ENCODE measurements at regions not wholly inside any gene's neighbourhood (a gene's known extent, or its start where the extent isn't known, plus 50 kb on each side); places are given as distances from the start of the nearest gene placed in this dataset.
"Not testable (repeated sequence)": the region's sequence is repeated elsewhere in the genome, so short reads cannot be mapped to it uniquely, and the experiment has no call there.

DNA sequence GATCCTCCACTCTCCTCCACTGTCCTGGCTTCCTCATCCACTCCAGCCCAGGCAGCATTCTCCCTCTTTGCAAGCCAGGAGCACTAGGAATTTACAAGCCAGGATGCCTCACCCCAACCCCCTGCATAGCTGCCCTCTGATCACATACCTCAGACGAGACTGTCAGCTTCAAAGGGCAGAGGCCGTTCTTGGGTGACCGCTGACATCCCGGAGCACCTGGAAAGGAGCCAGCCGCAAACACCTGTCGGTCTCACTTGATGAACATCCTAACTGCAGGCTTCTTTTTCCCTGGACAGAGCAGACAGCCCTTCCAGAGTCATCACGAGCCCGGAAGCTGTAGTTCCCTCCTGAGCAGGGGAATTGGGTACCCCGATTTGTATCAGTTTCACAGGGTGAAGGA lies 451.3 kb upstream of the B3GAT1 start:
- no peak for DNase-seq

DNA sequence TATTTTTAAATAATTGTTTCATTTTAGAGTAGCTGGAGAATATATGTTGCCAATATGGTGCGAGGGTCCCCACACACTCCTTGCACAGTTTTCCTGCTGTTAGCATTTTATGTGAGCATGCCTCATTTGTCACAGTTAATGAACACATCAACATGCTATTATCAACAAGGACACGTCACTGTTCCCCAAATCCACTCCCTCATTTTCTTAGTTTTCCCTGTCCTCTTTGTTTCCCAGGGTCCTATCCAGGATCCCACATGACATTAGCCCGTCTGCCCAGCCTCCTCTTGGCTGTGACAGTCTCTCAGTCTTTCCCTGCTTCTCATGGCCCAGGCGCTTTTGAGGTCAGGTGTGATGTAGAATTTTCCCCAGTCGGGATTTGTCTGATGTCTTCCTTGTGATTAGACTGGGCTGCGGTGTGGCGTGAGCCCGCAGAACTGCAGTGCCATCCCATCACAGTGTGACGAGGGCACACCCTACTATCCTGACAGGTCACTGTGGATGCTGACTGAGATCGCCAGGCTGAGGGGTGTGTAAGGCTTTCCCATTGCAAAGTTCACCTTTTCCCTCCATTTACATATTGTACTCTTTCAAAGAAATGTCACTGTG lies 450.6 kb upstream of the B3GAT1 start:
- DNase-seq, result no peak

DNA sequence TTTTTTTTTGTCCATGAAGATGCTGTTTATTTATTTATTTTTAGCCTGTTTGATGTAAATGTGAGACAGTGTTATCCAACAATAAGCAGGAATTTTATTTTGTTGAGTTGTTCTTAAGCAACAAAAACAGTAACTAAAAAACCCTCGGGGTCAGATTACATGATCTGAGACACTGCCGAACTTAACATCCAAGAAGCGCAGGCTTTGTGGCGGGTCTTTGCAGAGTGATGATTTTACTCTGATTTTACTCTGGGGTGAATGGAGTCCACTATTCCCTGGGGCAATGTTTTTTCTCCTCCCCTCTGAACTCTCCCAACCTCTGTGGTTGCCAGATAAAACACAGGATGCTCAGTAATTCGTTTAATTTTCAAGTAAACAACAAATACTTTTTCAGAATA lies 450.1 kb upstream of the B3GAT1 start:
- no peak for DNase-seq

DNA sequence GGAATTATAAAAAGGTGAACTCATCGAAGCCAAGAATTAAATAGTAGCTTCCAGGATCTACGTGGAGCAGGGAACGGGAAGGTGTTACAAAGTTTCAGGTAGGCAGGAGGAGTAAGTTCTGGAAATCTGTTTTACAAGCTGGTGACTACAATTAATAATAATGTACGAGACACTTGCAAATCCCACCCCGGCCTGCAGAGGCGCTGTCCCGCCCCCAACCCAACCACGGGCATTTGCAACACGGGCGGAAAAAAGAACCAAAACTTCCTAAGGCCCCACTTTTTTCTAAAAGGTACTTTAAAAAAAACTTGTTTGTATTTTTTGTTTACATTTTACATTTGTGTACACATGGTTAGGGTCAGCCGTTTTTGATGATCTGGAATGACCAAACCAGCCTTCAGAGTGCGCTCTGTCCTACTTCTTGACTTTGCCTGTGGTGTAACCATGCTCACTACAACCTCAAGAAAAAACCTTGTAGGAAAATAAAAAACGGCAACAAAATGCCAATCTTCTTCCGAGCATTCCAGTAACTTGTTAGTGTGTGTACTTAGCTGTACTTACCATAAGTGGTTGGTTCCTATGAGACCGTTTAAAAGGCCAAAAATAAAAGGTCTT lies 449.6 kb upstream of the B3GAT1 start:
- no peak for DNase-seq

DNA sequence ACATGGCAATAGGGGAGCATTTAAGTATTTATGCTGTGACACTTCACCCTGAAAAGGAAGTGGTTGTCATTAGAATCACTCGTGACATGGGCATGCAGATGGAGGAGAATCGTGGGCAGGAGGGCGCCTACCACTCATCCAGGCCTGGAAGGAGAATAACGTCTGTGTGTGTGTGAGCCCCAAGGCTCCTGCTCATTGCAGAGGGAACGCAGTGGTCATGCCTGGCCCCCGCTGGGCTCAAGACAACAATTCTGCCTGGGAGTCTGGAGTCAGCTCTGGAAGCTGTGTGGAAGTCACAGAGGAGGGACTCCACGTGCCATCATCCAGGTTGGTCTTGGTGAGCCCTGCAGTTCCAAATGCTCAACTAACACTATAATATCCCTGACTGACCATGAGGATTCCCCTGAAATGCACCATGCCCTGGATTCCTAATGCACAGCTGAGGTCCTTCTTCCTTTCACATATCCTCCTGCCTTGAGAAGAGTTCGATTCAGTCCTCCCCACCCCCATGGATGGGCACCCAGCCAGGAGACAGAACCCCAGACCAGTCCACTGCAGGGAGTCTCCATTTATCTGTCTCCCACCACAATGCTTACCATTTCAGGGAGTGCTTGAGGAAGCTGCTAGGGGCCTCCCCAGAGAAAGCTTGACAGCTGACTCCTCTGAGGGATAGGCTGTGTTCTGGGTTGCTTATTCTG lies 446.9 kb upstream of the B3GAT1 start:
- DNase-seq, result no peak

DNA sequence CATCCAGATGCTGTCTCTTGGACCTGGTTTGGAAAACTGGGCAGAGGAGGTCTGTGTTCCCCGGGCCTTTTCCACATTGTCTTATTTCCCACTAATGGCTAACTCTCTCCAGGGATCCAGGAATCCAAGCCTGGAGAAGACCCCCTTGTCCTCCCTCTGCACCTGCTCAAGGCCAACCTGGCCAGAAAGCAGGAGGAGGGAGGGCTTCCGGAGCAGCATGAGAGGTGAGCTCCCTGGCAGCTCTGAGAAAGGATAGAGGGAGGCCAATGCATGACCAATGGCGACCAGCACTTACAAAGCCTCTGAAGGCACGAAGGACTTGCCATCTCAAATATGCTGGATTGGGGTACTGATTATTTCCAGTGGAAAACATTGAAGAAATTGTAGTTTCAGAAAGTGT lies 445.0 kb upstream of the B3GAT1 start:
- DNase-seq, result no peak

DNA sequence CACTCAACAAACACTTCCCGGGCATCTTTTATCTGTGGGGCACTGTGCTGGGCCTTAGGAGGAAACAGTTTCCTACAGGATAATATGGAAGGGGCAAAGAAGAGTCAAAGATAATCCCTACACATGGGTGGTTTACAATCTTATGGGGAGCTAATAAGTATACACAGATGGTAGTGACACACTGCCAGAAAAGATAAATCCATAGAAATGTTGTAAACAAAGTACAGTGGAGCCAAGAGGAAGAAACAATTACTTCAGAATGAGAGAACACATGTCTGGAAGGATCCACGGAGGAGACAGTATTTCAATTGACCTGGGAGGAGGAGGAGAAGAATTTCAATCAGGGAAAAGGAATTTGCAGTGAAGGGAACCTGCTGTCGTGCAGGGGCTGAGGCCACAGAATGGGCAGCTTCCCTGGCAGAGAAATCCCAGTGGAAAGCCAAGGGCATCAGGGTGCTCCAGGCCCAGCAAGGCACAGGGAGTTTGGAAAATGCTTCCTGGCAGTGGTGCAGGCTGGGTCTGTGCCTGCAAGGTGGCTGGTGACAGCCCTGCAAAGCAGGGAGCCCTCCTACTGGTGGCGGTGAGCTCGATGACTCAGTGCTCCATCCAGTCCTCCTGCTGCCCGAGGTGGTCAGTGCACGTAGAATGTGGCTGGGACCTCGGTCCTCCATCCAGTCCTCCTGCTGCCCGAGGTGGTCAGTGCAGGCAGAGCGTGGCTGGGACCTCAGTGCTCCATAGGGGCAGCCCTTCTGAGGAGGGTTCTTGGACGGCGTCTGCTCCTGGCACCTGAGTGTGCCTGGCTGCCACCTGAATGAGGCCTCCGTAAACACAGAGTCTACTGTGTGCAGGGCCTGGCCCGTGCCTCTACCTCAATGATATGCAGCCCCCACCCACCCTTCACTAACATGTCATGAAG lies 444.3 kb upstream of the B3GAT1 start:
- DNase-seq, result no peak

DNA sequence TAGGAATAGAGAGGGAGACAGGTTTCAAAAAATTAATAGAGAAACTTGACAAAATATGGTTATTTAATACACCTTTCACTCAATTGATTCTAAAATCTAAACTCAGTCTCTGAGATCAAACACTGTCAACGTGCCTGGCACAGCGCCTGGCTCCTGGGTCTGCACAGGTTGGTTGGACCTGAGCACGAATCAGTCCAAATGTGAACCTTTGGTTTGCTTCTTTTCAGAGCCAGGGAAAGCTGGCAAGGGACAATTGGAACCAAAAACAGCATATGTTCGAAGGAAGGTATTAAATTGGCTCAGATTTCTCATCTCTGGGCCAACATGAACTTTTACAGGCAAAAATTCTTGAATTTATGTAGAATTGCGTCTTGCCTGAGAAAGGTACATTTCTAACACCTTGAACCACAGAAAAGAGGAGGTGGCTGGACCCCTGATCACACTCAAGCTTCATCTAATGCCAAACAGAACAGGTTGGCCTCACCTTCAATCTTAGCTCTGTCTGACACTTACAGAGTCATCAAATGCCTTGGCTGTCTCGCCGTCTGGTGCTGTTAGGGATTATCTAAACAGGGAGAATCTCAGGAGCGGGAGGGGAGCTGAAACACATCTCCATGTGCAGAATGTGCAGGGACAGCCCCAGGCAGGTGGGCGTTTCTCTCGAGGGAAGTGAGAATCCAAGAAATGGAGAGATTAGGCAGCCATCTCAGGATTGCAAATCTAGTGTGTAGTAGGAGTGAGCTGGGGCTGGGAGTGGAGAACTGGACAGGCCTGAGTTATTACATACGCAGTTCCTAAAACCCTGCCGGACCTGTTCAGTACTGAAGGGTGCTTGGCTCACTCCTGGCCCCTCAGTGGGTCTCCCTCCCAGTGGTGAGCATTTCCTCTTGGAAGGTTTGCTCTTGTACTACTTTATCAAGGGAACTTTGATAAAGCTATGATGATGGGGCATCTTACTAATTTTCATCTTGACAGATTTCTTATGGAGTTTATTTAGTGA lies 442.2 kb upstream of the B3GAT1 start:
- no peak for DNase-seq

DNA sequence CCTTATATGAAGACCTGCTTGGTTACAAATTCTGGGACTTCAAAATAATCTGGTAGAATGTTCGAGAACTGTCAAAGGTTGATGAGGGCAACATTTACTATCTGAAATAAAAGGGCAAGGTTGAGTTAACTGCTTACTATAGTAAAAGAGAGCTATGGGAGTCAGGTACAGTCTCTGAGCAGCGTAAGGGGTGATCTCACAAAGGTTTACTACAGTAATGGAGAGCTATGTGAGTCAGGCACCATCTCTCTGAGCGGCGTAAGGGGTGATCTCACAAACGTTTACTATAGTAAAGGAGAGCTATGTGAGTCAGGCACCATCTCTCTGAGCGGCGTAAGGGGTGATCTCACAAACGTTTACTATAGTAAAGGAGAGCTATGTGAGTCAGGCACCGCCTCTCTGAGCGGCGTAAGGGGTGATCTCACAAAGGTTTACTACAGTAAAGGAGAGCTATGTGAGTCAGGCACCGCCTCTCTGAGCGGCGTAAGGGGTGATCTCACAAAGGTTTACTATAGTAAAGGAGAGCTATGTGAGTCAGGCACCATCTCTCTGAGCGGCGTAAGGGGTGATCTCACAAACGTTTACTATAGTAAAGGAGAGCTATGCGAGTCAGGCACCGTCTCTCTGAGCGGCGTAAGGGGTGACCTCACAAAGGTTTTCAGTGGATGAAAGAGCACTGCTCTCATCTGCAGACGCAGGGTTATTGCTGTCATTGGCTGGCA lies 439.6 kb upstream of the B3GAT1 start:
- not testable (repeated sequence) for DNase-seq

DNA sequence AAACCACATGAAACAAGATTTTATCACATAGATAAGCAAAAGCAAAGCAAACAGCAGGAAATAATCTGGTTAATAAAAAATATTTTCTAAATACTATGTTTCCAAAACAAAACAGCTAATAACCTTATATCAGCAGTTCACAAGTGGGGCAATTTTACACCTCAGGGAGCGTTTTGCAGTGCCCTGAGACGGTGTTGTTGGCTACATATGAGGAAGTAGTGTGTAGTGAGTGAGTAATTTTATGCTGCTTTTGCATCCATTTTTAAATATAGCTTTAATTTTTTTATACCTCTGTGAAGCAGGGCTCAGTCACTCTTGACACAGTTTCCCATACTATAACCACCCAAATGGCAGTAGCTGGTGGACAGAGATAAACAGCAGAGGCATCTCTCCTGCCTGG lies 438.5 kb upstream of the B3GAT1 start:
- no peak for DNase-seq

DNA sequence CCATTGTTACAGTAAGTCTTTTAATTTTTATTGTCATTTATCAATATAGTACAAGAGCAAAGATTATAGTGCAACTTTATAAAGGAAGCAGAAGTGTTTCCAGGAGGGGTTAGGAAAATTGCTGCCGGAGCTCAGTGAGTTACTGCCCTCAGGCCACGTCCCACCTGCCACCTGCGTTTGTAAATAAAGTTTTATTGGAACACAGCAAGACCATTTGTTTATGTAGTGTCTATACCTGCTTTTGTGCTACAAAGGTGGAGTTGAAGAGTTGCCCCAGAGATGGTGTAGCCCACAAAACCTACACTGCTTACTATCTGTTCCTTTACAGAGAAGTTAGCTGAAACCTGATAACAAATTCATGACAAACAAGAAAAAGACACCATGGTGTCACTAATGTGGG lies 437.8 kb upstream of the B3GAT1 start:
- DNase-seq, result no peak

DNA sequence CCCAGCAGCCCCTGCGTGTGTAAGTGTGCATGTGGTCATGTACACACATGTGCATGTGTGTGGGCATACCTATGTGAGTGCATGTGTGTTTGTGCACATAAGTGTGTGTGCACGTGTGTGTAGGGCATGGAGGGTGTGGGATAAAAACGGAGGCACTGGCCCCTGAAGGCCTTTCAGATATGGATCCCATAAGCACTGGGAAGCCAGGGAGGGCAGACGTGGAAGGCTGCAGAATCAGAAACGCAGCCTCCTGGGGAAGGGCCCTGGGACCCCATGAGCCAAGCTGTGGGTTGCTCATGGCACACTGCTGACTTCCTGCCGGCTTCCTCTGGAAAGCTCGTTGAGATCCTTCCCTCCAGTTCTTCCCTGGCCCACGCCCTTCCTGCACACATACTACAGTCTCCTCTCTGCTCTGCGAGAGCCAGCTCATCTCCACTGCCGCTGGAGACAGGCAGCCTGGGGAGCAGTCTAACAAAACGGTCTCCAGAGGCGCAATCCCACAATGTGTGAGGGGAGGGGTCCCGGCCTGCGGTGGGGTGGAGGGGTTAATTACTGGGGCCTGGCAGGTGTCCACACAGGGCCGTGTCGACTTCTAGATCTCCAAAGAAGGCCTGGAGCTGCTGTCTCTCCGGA lies 435.2 kb upstream of the B3GAT1 start:
- DNase-seq, result no peak

DNA sequence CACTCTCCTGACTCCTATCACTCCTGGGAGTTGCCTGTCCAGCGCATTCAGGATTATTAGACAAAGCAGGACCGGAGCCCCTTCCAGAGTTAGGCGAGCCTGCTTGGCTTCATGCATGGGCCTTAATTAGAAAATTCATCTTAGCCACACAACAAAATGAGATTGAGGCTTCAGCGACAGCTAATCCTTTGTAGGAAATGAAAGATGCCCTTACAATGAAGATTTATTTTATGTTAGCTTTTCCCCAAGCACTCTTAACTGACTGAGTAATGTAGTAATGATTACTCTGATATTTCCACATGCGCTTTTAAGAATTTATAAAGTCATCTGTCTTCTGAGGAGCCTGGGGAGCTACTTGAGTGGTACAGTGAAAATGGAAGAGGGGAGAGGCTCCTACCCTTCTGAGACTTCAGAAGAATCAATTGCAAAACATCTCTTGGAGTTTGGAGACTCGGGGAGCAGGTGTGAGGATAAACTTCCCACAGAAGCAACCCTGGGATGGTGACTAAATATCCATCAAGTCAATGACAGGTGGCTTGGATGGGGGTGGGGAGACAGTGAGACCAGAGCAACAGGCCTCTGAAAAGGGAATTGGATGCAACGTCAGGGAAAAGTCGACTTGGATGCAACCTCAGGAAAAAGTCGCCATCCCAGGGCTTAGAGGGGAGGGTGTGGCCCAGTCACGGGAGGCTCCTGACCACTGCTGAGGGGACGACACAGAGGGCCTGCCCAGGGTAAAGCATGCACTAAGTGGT lies 434.5 kb upstream of the B3GAT1 start:
- no peak for DNase-seq

DNA sequence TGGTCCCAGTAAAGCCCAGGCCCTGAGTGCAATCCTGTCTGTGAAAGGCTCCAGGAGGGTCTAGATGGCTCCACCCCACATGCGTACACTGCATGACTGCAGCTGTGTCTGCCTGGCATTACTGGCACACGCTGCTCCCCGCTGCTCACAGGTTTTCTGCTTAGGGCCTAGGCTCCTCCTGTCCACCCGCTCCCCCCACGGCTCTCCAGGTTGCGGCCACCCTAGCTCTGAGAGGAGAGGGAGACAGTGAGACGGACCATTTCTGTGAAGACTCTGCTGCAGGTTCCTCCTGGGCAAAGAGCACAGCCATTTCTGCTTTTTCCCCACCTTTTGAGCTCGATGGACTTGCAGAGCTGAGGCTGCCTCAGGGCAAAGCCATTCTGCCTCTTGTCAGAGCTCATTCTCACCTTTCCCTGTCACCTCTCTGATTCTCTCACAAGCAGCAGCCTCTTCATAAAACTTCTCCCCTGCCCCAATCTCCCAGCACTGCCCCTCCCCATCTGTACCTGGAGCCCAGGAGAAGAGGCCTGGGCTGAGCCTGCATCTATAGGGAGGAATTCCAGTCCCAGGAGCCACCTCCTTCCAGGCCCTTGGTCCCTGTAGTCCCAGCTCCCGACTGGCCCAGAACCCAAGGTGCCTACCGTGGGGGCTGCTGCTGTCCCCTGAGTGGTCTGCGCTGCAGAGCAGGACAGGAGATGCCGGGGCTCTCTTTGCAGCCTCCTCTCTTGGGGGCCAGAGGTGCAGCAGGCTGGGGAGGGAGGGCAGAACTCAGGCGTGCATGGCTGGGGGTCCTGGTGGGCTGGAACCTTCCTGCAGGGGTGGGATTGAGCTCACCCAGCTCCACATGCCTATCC lies 433.7 kb upstream of the B3GAT1 start:
- DNase-seq, result no peak

DNA sequence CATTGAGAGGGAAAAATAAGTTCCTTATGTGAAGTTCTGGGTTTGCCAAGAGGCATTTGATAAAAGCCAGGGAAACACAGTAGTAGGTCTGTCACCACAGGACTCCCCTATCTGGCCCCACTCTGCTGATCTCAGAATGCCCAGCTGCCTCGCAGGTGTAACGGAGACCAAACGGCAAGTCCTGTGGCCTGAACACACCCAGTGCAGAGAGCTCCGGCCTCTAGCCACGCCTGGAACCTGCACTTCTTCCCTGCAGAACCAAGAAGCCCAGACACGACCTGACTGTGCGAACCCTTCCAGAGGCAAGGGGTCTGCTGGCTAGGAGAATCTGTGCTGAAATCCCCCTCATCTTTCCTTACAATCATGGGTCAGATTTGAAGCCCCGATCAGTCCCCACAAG lies 432.8 kb upstream of the B3GAT1 start:
- no peak for DNase-seq

DNA sequence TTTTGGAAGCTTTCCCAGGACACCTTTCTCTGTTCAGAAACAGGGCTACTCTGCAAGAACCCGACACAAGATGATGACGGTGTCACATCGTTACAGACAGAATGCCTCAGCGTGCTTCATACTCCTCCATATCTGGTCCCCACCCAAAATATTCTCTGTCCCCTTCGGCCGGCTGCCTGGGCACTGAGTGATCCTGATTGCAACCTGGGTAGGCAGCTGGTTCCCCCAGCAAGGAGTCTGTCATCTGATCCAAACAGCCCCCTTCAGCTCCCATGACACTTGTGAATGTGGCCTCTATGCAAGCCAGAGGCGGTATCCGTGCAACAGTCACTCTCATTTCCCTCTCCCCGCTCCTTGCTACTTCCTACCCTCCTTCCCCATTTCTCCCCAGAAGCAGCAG lies 431.7 kb upstream of the B3GAT1 start:
- DNase-seq, result no peak

DNA sequence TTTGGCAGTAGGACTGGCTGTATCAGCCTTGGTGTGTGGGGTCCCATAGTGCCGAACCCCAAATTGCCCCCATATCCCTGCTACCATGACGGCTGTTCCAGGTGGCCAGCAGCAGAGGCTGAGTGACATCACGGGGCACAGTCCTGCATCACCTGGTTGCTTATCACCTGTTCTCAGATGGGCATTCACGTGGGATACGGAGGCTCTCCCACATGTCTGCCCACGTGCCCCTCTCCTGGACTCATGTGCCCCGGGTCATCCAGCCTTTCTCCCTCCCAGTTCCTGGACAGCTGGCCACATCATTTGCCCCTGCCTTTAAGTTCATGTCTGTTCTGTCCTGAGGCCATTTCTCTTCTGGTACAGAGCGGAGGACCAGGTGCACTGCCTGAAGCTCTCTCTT lies 431.0 kb upstream of the B3GAT1 start:
- no peak for DNase-seq

DNA sequence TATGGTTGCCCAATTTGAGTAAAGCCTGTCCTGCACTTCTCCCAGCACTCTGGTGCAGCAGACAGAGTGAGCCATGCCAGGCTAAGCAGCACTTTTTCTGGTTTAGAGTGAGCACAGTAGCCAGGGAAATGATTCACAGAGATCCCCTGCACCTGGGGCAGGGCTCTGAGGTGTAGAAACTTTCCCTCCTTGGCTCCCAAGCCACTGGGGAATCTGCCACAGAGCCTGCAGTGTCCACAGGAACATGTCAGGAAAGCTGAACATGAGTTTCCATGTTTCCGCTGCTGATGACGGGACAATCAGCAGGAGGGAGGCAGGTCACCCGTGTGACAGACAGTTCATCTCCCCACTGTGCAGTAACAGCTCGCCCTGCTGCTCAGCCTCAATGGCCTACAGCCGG lies 429.9 kb upstream of the B3GAT1 start:
- no peak for DNase-seq

DNA sequence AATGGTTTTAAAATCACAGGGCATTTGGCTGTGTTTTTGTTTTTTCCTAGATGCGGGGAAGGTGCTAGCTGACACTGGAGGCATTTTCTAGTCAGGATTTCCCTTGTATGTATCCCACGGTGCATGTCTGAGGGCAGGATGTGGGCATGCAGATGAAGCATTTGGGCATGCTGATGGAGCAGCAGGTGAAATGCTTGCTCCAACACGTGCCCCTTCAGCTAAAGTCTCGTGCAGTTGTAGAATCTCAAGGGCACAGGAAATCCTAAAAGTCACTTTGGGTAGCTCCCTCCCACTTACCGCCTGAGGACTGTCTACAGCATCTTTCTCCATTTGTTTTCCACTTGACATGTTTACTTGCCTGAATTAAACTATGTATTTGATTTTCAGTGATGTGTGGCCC lies 429.4 kb upstream of the B3GAT1 start:
- no peak for DNase-seq
